ENCODE measurements at regions not wholly inside any gene's neighbourhood (a gene's known extent, or its start where the extent isn't known, plus 50 kb on each side); places are given as distances from the start of the nearest gene placed in this dataset.

- H3K4me3 ChIP-seq: no peak overlapping the region
- H3K9me3 ChIP-seq: no peaks in the 10 kb centered on the region
- no peaks in the 10 kb centered on the region for H3K27me3 ChIP-seq
- H3K36me3 ChIP-seq: no peaks in the 10 kb centered on the region
- WGBS: 78% methylated on average over 2 of the region's 2 CpGs
- TF ChIP-seq EP300 (IDR thresholded peaks at IDR 0.05): no peak
- no peak for TF ChIP-seq POLR2A (IDR thresholded peaks at IDR 0.05)
- H3K27ac ChIP-seq: no peak overlapping the region
- H3K4me1 ChIP-seq: no peaks in the 10 kb centered on the region
- DNase-seq (ENCODE audit: low spot score in 2 of 2): no peak
These were observed 96.8 kb upstream of the ARL4C start for GRCh38 chr2:234593636-234594035.

- Histone ChIP-seq H3K36me3 (no peaks in the 10 kb centered on the region), H3K4me1 (no peaks in the 10 kb centered on the region), H3K4me3 (no peak overlapping the region), H3K9me3 (no peaks in the 10 kb centered on the region), H3K27ac (no peak overlapping the region), H3K27me3 (no peaks in the 10 kb centered on the region)
- DNase-seq (ENCODE audit: low spot score in 2 of 2): no peak
- no peak for TF ChIP-seq POLR2A (IDR thresholded peaks at IDR 0.05)
- no peak for TF ChIP-seq EP300 (IDR thresholded peaks at IDR 0.05)
- TF ChIP-seq CTCF (IDR thresholded peaks at IDR 0.05): no peak
- no peak for TF ChIP-seq POLR2AphosphoS5 (IDR thresholded peaks at IDR 0.05)
- 92% methylated on average over 5 of the region's 5 CpGs for WGBS
These were observed 95.7 kb upstream of the ARL4C start for GRCh38 chr2:234592541-234592940.

DNA sequence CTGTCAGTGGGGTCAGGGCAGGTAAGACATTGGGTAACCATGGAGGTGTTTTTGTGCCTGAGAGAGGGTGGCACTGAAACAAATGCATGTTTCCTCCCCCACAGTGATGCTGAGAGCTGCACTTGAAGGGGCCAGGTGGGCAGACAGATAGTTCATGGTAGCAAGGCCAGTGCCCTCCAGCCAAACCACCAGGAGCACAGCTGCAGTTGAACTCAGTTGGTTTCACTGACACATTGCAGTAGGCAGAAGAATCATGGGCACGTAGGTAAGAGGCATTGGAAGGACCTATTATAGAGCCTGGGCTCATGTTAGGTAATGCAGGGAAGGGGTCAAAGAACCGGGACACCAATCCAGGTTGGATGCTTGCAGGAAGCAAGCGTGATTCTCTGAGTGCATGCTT, 93.2 kb upstream of the ARL4C start:
- Histone ChIP-seq H3K27me3 (no peaks in the 10 kb centered on the region), H3K4me1 (no peaks in the 10 kb centered on the region), H3K27ac (no peak overlapping the region), H3K36me3 (no peaks in the 10 kb centered on the region), H3K4me3 (no peak overlapping the region), H3K9me3 (no peaks in the 10 kb centered on the region)
- WGBS: 79% methylated on average over 3 of the region's 3 CpGs
- no peak for DNase-seq (ENCODE audit: low spot score in 2 of 2)
- TF ChIP-seq CTCF (IDR thresholded peaks at IDR 0.05): no peak
- no peak for TF ChIP-seq EP300 (IDR thresholded peaks at IDR 0.05)
- no peak for TF ChIP-seq POLR2A (IDR thresholded peaks at IDR 0.05)
- TF ChIP-seq POLR2AphosphoS5 (IDR thresholded peaks at IDR 0.05): no peak

GRCh38 chr2:234588054-234588430, 91.2 kb upstream of the ARL4C start:
- TF ChIP-seq POLR2AphosphoS5 (IDR thresholded peaks at IDR 0.05) (no peak), EP300 (IDR thresholded peaks at IDR 0.05) (no peak), POLR2A (IDR thresholded peaks at IDR 0.05) (no peak), CTCF (IDR thresholded peaks at IDR 0.05) (no peak)
- no peaks in the 10 kb centered on the region for H3K4me1 ChIP-seq
- H3K9me3 ChIP-seq: no peaks in the 10 kb centered on the region
- no peak for DNase-seq (ENCODE audit: low spot score in 2 of 2)
- no peak overlapping the region for H3K27ac ChIP-seq
- no peaks in the 10 kb centered on the region for H3K36me3 ChIP-seq
- no peaks in the 10 kb centered on the region for H3K27me3 ChIP-seq
- no peak overlapping the region for H3K4me3 ChIP-seq
- WGBS: 87% methylated on average over 4 of the region's 4 CpGs

DNA sequence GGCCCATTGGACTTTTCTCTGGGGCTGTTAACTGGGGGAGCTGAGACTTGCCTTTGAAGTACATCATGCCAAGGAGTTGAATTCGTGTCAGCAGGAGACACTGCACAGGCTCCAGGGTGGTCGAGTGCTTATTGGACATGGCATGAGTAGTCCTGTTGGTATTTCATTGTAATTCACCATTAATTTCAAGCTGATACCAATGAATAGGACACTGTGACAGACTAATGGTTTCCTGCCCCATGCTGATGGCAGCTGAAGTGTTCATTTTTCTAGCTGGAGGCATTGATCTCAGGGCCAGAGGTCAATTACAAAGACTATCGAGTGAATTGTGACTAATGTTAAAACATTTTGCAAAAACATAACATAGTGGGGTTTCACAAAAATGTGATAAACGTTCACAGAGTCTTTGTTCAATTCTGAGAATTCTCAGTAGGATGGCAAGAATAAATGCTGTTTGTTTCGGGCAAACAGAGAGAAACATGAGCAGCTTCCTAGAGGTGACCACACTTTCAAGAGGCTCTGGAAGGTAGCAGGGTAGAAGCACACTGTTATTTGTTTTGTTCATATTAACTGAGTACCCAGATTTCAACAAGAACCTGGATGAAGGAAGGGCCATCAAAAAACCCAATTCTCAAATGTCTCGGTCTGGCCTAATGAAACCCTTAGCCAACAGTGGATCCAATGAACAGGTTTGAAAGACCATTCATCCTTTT, 90.6 kb upstream of the ARL4C start:
- no peak for TF ChIP-seq POLR2A (IDR thresholded peaks at IDR 0.05)
- no peak for TF ChIP-seq EP300 (IDR thresholded peaks at IDR 0.05)
- no peak for TF ChIP-seq POLR2AphosphoS5 (IDR thresholded peaks at IDR 0.05)
- TF ChIP-seq CTCF (IDR thresholded peaks at IDR 0.05): no peak
- Histone ChIP-seq H3K27me3 (no peaks in the 10 kb centered on the region), H3K36me3 (no peaks in the 10 kb centered on the region), H3K4me1 (no peaks in the 10 kb centered on the region), H3K4me3 (no peak overlapping the region), H3K27ac (no peak overlapping the region), H3K9me3 (no peaks in the 10 kb centered on the region)
- 83% methylated on average over 6 of the region's 6 CpGs for WGBS
- DNase-seq (ENCODE audit: low spot score in 2 of 2): no peak

GRCh38 chr2:234583331-234583730, 86.5 kb upstream of the ARL4C start:
- no peak overlapping the region for H3K27ac ChIP-seq
- no peaks in the 10 kb centered on the region for H3K9me3 ChIP-seq
- H3K4me3 ChIP-seq: no peak overlapping the region
- H3K4me1 ChIP-seq: no peaks in the 10 kb centered on the region
- 96% methylated on average over 4 of the region's 4 CpGs for whole genome bisulfite sequencing
- H3K36me3 ChIP-seq: no peaks in the 10 kb centered on the region
- H3K27me3 ChIP-seq: no peaks in the 10 kb centered on the region
- TF ChIP-seq POLR2A (IDR thresholded peaks at IDR 0.05): no peak
- no peak for TF ChIP-seq CTCF (IDR thresholded peaks at IDR 0.05)
- TF ChIP-seq POLR2AphosphoS5 (IDR thresholded peaks at IDR 0.05): no peak
- no peak for TF ChIP-seq EP300 (IDR thresholded peaks at IDR 0.05)
- no peak for DNase-seq (ENCODE audit: low spot score in 2 of 2)

All from suprapubic skin (tissue), 4 donors.